GM19395 (cell line): ENCODE measurements at regions not wholly inside any gene's neighbourhood (a gene's known extent, or its start where the extent isn't known, plus 50 kb on each side); places are given as distances from the start of the nearest gene placed in this dataset.

Experiments used
- ATAC-seq: cut with Tn5 transposase; IDR thresholded peaks from one replicate; pipeline ENCODE4 v1.9.1; 2021; ENCODE audit warnings: mild to moderate bottlenecking, moderate library complexity; ENCODE audit not compliant: unreplicated experiment

- ATAC-seq = no peak
Observed at GRCh38 chr22:48205161-48205560, 1442.7 kb downstream of the TBC1D22A start.

DNA sequence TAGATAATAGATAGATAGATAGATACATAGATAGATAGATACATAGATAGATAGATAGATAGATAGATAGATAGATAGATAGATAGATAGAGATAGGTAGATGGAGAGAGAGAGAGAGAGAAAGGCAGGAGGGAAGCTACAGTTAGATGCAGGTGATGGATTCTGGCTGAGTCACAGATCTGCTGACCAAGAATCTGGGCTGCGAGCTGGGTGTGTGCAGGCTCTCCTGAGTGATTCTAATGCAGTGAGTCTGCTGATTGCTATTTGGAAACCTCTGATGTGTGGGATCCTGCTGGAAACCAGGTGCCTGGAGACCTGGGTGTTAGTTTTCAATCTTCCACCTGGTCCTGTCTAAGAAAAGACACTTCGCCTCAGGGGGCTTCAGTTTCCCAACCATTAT, 1441.8 kb downstream of the TBC1D22A start:
- ATAC-seq = no peak

- no peak for ATAC-seq
Observed at GRCh38 chr22:48199667-48200066, 1437.2 kb downstream of the TBC1D22A start.

GRCh38 chr22:48198489-48199459, 1436.3 kb downstream of the TBC1D22A start:
- no peak for ATAC-seq

- no peak for ATAC-seq
Observed at GRCh38 chr22:48197189-48197690, 1434.8 kb downstream of the TBC1D22A start.

DNA sequence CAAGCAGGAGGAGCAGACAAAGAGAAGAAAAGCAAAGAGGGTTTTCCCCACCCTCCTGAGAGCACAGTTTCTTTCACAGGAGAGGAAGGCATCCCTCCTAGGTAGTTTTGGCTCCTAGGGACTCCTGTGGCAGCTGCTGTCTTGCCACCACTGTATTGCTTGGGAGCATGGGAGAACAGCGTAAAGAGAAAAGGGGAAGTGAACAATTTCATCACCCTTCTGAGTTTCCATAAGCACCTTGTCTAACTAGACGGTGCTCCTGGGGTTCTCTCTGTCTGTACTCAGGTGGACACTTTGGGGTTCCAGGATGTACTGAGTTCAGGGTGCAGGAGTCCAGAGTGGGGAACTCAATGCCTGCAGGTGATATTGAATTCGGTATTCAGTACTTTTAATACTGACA, 1430.5 kb downstream of the TBC1D22A start:
- no peak for ATAC-seq

DNA sequence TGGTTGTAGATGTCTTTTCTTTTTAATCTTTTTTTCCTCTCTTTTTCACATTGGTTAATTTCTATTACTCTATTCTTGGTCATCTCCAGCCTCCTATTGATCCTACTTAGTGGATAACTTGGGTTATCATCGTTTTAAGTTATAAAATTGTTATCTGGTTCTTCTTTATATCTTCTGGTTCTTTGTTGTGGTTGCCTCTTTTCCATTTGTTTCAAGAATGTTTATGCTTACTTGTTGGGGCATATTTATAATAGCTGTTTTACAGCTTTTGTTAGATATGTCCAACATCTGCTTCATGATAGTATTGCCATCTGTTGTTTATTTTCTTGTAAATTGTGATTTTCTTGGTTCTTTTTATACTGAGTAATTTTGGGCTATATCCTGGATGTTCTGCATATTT, 1429.6 kb downstream of the TBC1D22A start:
- ATAC-seq = no peak

DNA sequence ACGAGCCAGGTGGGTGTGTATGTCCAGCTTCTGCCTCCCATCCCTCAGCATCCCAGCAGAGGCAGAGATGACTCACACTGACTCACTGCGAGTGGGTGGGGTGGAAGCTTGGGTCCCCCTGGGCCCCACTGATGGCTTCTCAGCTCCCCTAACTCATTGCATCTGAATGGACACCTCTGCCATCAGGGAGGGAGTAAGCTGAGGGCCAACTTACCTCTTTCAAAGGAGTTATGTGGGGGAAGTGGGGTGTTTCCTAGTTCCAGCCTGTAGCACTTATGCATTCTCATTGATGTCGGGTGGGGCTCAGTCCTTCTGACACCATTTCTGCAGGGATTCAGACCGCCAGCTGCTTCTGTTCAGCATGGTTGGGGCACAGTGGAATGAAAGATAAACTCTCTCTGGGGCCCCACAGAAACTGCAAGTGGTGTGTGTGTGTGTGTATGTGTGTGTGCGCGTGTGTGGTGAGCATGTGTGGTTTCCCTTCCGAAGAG, 1425.8 kb downstream of the TBC1D22A start:
- no peak for ATAC-seq

DNA sequence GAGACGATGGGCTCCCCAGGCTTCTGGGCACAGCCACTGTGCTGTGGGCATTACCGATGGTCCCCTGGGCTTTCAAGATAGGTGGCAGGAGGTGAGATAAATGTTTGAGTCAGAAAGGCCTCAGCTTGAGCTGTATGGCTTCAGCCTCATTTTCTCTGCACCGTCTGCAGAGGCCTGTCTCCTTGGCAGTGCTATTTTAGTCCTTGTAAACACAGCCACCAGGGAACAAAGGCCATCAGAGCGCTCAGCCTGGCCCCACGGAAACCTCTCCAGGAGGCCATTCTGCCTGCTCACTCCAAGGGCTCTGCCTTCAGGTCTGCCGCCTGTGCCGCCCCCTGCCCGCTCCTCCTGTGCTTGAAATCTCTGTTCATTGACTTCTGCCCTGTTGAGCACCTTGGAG, 1424.9 kb downstream of the TBC1D22A start:
- ATAC-seq = no peak

GRCh38 chr22:48186146-48186790, 1423.8 kb downstream of the TBC1D22A start:
- no peak for ATAC-seq

GRCh38 chr22:48185071-48186055, 1422.9 kb downstream of the TBC1D22A start:
- ATAC-seq = no peak

DNA sequence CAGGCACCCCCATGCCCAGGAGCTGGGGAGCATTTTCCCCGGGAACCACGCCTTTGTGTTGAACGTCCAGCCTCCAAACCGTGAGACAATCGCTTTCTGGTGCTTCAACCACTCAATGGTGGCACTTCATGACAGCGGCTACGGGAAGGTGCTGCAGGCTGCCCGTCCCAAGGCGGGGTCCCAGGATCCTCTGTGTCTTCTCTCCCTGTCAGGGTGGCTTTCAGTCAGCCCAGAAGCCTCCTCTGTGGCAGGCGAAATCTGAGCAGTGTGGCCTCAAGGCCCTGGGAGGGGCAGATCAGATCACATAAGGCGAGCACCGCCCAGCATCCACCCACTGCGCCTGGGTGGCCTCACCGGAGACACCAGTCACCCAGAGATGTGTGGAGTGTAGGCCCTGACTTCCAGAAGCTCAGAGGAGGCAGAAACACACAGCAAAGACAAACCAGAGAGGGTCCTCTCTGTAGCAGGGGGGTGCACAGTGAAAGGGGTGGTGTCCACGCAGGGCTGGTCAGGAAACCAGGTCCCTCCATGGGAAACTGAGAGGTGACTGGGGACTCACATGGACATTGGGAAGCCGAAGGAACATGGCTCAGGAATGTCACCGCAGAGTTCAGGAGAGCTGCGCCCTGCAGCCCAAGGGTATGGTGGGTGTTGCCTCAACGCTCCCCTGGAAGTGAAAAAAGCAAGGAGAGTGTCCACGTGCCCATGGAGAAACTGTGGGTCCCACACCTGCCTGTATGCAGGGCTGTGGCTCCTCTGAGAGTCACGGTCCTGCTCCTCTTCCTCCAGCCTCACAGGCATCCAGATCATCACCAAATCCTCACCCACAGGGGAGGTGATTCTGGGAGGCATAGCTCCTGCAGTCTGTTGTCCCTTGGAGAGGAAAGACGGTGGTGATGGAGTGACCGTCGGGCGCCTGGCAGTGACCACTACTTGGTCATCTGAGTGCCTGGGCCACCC, 1420.7 kb downstream of the TBC1D22A start:
- no peak for ATAC-seq

- ATAC-seq = no peak
Observed at GRCh38 chr22:48182031-48182430, 1419.6 kb downstream of the TBC1D22A start.

DNA sequence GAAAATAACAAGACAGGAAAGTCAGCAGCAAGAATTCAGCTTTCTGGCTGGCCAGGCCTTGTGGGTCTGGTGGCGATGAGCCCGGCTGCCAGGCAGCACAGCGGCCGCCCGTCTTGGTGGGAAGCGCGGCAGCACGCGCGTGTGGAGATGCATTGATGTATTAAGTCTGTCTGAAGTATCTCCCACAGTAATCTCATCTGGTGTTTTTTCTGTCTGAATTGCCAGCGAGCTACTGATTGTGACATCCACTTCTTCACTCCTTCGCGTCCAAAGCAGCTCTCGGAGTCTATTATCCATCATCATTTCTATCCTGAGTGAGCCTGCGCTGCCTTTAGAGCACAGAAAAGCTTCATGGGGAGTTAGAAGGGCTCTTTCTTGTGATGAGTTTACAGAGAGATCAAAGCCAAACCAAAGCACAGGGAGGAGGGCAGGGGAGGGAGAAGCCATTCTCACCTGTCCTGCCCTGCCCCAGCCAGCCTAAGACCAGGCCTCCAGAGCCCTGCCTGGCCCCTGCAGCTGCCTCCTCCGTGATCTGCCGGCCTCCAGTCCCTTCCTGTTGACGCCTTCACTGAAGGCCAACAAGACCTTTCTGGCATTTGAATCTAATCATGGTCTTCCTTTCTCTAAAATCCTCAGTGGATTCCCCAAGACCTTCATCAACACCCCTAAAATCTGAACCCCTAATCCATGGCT, 1419.0 kb downstream of the TBC1D22A start:
- no peak for ATAC-seq

GRCh38 chr22:48180631-48181030, 1418.2 kb downstream of the TBC1D22A start:
- ATAC-seq = no peak

DNA sequence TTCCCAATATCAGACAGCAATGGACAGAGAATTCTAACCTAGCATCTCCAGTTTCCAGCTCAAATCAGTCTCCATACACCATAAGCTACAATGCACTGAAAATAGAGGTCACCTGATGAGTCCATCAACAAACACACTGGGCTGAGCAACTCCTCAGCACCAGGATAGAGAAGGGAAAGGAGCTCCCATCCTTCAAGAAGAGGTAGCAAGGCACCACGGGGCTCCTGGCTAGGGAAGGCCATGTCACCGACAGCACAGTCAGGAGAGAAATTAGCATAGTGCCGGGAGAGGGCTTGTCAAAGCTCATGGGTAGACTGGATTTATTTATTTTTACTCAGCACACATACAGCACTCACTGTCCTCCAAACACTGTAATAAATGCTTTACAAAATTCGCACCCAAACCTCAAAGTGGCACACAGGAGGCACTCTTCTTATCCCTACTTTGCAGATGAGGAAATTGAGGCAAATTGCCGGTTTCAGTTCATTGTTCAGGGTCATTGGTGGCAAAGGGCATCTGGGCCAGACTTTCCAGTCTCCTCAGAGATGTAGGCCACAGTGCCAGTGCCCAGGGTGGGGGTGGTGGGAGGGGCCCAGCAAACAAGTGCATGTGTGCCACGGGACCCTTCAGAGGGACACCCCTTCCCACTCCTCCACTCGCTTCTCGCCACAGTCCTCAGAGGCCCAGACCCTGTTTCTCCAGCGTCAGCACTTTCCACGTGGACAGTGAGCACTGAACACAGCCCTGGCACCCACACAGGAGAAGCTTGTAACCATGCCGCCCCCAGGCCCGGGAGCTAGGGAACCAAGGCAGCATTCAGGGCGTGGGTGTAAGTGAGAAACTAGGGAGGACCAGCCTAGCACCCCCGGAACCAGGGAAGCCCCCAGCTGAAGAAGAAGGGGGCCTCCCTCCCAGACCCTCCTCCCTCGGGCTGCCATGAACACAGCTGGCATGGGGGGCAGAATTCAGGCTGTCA, 1417.4 kb downstream of the TBC1D22A start:
- ATAC-seq = no peak

GRCh38 chr22:48178536-48178935, 1416.1 kb downstream of the TBC1D22A start:
- ATAC-seq = no peak

GRCh38 chr22:48177631-48178030, 1415.2 kb downstream of the TBC1D22A start:
- no peak for ATAC-seq
